Cardiac fibroblast (primary cell): ENCODE measurements at regions not wholly inside any gene's neighbourhood (a gene's known extent, or its start where the extent isn't known, plus 50 kb on each side); places are given as distances from the start of the nearest gene placed in this dataset.

ENCODE experiments used
- DNase-seq, 2 donors: peaks; one replicate each; pipeline versions ENCODE4 v3.0.0 to v3.0.0-alpha.2; 2010; ENCODE audit warnings: low read depth in 2 of 2
- H3K4me3 ChIP-seq, 2 donors: replicated peaks in 1 of 2; 1 replicate in 1 of 2; 2 replicates in 1 of 2; pipeline ENCODE4 v1.5.1; 2011; ENCODE audit warnings: low read depth in 2 of 2, low read length in 2 of 2, mild to moderate bottlenecking in 2 of 2, moderate library complexity in 1 of 2
- CTCF ChIP-seq: IDR thresholded peaks from one replicate; pipeline ENCODE4 v1.5.1; 2011; ENCODE audit warnings: low read depth, mild to moderate bottlenecking, low read length, inconsistent platforms

- DNase-seq, result no peak
- no peak overlapping the region for H3K4me3 ChIP-seq
- no peak for TF ChIP-seq CTCF
These were observed 304.0 kb downstream of the QKI start for GRCh38 chr6:163718537-163718936.

- no peak for DNase-seq
- TF ChIP-seq CTCF, result no peak
- H3K4me3 ChIP-seq, result no peak overlapping the region
These were observed 302.7 kb downstream of the QKI start for GRCh38 chr6:163717106-163717764.

GRCh38 chr6:163716690-163717089 lies 302.2 kb downstream of the QKI start:
- no peak for DNase-seq
- H3K4me3 ChIP-seq, result no peak overlapping the region
- no peak for TF ChIP-seq CTCF

GRCh38 chr6:163715846-163716245 lies 301.3 kb downstream of the QKI start:
- TF ChIP-seq CTCF, result no peak
- DNase-seq, result no peak
- no peak overlapping the region for H3K4me3 ChIP-seq

- no peak for DNase-seq
- H3K4me3 ChIP-seq, result no peak overlapping the region
- TF ChIP-seq CTCF, result no peak
These were observed 299.7 kb downstream of the QKI start for GRCh38 chr6:163714179-163714578.

- H3K4me3 ChIP-seq, result no peak overlapping the region
- TF ChIP-seq CTCF, result no peak
- no peak for DNase-seq
These were observed 298.5 kb downstream of the QKI start for GRCh38 chr6:163712981-163713380.

- no peak for DNase-seq
- H3K4me3 ChIP-seq, result no peak overlapping the region
- no peak for TF ChIP-seq CTCF
These were observed 298.0 kb downstream of the QKI start for GRCh38 chr6:163712566-163712961.
